Activated T-helper 9 cell treated with anti-CD3 and anti-CD28 coated beads, Interleukin-2, amount 50 U/mL, for 16 hours (primary cell): ENCODE measurements at regions not wholly inside any gene's neighbourhood (a gene's known extent, or its start where the extent isn't known, plus 50 kb on each side); places are given as distances from the start of the nearest gene placed in this dataset.

Experiments used
- DNase-seq: peaks from one replicate; pipeline ENCODE4 v3.0.0-alpha.2; 2020; ENCODE audit warnings: low read depth

DNA sequence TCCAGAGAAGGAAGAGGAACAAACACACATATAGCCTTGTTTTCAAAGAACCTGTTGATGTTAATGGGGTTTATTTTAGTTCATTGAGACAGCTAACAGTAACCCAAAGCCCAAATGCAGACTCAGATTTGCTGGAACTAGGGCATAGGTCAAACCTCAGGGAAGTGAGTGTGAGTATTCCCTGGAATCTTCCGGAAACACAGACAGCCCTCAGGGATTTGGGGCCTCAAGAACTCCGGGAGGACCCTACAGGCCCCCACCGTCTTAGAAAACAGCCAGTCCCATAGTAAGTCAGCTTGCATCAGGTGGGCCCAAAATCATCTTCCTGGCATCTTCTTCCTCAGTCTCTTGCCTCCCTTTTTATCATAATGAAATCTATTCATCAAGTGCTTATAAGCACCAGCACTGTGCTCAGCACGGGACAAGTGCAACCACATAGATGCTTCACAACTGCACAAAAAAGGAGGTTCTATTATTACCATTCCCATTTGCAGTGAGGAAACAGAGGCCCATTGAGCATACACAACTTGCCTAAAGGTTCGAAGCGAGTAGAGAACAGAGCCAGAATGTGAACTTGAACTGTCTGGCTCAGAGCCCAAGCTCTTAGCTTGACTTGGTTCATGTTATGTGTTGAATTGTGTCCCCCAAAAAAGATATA is 50.2 kb upstream of the BCL11A start:
- no peak for DNase-seq

DNA sequence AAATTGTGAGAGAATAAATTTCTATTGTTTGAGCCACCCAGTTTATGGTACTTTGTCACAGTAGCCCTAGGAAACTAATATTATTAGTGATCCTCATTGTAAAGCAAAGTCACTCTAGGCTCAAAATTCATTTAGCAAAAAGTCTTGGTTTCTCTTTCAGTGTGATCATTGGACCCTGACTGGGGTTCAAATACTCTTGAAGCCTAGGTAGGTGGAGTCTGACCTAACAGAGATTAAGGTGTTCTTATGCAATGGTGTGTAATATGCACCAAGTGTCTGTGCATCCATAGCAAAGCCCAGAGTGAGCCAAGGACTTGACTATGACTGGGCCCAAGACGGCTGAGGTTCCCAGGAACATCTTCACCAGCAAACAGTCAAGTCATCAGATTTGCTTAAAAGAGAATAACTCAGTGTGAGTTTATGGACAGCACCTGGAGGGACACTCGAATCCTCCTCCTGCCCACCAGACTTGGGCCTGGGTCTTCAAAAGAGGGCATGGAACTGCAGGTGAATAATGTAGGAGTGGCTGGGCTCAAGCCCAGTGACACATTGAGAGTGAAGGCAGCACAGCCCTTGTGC is 51.1 kb upstream of the BCL11A start:
- no peak for DNase-seq

DNA sequence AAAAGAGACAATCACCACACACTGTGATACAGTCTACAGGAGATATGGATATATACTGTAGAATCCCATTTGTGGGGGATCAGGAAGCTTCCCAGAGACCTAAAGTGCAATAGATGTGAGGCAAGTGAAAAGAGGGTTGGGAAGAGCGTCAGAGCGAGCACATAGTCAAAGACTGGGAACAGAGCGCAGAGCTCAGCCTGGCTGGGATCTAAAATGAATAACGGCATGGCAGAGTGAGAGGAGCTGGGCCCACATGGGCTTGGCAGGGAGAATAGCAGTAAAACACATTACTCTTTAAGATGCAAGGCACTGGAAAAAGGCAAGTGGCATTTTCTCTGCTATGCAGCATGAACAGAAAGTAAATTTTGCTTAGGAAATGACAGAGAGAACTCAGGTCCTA is 52.4 kb upstream of the BCL11A start:
- no peak for DNase-seq

DNA sequence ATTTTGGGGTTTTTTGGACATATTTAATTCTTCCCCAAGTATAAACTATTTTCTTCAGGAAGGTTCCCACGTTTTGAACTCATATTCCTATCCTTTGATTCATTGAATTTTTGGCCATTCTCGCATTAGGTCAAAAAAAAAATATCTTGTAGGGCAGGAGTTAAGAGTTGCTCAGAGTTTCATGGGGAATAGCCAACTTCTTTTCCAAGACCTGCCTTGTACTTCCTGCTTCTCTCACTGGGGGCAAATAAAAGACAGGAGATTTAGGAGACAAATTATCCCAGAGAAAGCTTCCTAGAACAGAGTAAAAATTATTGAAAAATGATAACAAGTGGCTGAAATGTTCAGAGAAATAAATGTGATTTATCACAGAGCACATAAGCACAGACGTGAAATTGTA is 55.2 kb upstream of the BCL11A start:
- no peak for DNase-seq

DNA sequence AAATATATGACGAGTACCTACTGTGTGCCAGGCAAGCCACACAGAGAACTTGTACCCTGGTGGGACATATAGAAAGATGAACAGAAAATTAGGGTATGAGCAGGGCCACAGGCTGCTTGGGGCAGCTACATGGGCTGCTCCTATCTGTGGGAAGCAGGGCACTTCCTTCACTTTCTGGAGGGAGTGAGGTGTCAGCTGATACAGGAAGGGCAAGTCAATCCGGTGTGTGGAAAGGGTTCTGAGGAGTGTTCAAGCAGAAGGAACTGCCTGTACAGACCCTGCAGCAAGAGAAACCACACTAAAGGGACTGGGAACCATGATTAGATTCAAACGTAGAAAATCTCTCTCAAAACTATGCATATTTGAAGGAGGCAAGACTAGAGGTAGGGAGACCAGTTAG is 58.6 kb upstream of the BCL11A start:
- DNase-seq: no peak

DNA sequence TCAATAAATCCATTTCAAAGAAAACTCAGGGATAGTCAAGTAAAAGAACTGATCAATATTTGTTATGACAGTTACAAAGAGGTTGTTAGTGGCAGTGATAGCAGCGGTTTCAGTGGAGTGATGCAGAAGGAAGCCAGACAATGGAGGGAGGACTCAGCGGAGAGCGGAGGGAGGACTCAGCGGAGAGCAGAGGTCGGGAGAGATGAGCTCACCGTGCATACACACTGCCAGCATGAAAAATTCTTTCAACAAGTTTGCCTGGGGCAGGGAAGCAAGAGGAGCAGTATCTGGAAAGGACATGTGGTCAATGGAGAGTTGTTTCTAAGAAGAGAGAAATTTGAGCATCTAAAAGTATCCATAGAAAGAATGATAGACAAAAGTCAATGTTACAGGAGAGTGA is 60.9 kb upstream of the BCL11A start:
- no peak for DNase-seq

DNA sequence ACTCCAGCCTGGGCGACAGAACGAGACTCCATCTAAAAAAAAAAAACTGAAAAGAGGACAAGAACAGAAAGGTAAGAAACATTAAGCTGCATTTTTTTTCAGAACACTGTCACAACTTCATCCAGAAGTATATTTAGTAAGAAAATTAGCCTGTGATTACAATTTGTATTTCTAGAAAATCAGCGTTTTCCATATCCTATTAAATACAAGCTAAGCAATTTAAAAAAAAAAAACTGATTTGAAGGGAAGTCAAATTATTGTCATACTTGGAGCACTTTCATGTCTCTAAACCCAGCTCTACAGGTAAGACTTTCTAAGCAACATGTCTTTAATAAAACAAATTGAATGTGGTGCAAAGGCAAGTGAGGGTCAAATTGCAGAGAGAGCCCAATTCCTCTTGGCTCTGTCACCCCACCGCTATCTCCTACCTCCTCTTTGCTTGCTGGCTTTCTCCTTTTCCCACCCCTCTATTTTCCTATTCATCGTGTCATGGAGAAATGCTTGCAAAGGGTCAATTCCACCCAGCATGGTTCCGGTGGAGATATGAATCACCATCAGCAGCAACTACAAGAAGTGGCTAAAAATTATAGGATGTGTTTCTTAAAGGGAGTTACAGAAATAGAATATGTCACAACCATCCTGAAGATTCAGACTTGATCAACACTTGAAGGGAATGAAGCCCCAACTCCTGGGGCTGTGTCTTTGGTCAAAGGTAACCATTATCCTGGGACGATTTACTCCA is 68.4 kb upstream of the BCL11A start:
- DNase-seq: no peak

DNA sequence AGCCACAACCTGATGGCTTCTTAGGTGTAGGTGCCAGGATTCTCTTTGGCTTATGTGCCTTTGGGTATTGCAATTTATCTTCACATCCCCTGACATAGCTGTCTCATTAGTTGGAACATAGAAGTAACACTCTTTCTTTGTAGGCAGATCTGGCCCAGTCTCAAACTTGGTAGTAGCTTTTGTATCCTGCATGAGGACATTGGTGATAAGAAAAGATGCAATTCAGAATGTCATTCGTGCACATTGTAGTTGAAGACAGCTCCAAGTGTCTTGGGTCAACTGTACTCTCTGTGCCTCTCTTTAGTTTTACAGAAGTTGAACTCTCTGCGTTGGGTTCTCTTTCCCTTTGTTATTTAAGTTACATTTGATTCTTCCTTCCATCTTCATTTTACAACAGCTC is 69.6 kb upstream of the BCL11A start:
- DNase-seq: no peak

DNA sequence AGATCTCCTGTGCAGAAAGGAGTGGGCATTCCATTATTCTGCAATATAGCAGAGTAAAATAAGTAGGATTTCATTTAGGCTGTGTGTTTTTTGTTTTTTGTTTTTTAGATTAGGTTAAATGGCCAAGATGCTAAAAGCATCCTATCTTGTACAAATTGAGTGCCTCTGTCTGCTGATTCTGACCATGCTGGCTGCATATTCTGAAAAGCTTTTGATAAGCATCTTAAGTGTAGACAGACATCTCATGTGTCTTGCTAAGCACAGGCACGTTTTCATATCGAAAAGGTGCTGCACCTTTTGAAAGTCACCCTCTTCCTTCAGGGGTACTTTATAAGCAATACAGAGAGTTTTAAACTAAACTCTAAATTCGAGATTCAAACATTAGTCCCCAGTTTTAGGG is 74.0 kb upstream of the BCL11A start:
- DNase-seq: no peak

DNA sequence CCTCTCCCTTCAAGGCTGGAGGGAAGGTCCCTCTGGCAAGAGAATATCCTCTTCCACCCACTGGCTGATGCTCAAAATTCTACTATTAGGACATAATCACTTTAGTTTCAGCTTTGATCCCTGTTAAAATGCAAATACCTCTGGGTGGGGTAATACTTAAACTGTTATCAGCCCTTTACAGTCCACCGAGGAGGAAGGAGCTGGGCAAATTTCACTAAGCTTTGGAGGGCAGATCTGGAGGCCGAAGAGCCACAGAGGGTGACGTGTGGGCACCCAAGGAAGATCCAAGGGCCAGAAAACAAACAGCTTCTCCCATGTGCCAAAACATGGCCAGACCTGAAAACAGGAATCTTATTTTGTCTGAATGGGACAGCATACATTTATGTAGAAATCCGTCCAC is 74.6 kb upstream of the BCL11A start:
- DNase-seq: no peak

DNA sequence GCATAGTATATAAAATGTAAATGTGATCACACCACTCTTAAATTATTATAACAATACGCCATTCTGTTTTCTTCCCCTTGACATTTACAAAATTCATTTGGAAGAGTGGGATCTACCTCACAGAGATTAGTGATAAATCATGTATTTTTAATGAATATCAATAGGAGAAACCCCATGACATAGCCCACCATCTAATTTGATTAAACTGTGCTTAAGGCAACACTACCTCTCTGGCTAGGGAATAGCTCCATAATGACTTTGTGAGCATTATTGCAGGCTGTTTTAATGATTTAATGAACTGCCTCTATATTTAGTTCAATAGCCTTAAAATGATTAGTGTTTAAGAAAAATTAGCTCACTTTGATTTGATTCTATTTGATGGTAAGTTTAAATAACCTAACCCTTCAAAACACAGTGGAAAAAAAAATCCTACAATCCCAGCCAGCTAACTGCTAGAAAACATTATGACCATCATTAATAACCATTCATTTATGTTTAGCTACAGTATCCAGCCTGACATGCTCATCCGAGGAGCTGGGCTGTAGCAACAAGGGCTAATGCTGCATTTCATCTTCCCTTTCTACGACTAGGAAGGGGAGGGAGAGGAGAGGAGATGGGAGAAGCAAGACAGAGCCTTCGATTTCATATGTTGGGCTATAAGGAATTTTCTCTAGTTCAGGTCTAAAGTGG is 75.3 kb upstream of the BCL11A start:
- DNase-seq: no peak

DNA sequence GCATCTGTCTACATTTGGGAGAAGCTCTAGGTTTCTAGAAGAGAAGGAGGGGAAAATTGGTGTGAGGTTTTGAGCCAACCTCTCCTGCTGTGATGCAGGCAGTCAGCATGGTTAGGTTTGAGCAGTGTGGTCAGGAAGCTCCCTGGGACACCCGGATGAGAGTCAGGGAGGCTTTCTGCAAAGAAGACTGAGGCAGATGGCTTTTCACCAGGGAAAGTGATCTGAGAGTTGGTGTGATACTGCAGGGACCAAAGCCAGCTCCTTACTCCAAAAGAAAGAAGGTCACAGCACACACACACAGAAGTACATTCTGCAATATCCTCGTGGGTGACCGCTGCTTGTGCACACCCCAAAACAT is 75.8 kb upstream of the BCL11A start:
- no peak for DNase-seq

DNA sequence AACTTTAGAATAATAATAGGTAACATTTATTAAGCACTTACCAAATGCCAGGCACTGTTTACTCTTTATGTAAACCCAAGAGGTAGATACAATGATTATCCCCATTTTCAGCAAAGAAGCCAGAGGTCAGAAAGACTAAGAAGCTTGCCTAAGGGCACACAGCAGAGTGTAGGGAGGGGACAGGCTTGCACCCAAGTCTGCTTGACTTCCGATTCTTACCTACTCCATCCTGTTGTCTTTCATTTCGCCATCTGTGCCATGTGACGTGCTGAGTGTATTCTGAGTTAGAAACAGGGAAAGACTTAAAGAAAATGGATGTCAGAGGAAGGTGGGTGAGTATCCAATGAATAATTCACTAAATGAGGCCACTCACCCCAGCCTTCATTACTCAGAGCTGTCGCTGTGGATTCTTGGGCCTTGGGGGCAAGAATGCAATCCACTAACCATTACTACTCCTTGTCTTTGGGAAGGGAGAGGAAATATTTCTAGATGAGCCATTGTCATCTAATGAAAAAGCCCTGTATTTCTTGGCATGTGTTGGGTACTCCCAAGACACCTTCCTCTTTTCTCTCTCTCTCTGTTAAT is 76.4 kb upstream of the BCL11A start:
- DNase-seq: no peak

DNA sequence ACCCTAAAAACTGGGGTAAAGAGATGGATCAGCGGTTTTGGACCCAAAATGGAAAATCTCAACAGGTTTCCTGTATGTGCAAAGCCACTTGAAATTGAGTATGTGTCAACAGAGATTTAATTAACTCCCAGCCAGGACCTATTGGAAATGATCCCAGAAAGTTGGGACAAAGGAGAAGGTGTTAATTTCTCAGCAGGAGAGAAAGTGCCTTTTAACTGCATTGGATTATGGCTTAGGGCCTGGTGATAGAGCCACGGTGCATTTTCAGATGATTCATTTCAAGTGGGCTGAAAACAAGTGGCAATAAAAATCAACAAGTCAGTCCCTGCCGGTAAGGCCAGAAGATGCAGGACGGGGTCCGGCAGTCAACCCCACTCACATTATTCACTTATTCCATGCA is 80.2 kb upstream of the BCL11A start:
- DNase-seq: no peak

DNA sequence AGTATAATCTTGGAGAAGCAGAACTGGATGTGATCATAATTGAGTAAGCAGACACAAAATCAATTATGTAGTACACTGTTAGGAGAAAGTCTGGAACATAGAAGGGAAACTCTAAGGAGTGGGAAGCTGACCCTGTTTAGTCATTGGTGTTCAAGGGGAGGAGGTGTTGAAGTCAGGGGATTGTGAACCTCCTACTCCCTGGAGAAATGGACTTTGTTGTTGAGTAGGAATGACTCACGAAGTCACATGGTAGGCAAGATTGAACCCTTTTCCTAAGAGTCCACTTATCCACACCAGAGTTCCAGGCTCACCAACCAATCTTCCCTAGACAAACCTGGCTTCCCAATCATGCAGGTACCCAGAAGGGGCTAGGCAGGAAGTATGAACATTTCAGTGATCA is 81.0 kb upstream of the BCL11A start:
- no peak for DNase-seq

DNA sequence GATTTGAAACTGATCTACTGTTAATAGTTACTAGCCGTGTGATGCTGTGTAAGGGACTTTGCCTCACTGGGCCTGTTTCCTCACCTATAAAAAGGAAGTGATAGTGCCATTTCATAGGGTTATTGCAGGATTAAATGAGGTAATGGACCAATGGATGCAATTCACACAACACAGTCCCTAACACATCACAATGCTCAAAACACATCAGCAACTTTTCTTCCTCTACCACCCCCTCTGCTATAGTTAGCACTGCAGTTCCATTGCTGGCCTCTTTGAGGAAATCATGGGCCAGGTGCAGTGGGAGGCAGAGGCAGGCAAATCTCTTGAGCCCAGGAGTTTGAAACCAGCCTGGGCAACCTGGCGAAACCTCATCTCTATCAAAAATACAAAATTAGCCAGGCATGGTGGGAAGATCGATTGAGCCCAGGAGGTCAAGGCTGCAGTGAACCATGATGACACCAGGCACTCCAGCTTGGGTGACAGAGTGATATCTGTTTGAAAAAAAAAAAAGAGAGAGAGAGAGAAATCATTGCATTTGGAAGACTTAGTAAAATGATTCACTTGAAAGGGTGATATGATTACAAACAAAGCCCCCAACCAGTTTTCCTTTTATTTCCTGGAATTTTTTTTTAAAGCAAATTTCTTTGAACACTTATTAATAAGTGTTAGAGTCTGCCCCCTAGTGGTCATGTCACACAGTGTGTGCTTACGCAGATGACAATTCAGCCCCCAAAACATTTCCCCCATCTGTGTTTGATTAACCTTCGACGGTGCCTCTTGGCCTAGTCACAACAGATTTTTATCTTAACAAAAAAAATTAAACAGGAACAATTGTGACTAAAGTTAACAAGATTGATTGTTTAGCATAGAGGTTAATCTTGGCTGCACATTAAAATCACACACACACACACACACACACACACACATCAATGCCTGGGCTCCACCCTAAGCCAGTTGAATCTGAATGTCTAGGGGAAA is 88.6 kb upstream of the BCL11A start:
- DNase-seq: no peak

DNA sequence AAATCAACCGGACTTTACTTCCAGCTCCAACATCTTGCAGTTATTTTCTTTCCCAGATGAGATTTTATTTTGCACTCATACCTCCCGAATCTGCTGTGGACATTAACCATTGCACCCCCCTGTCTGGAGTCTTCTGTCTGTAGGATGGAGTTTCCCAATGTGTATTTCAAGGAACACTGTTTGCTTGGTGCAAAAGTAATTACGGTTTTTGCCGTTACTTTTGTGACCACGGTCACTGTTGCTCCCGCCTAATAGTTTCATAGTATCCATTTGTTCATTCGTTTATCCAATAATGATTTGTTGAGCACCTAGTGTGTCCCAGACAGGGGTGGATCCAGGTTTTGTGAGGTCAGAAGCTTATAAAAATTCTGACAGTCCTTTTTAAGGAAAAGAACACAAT is 90.3 kb upstream of the BCL11A start:
- no peak for DNase-seq

DNA sequence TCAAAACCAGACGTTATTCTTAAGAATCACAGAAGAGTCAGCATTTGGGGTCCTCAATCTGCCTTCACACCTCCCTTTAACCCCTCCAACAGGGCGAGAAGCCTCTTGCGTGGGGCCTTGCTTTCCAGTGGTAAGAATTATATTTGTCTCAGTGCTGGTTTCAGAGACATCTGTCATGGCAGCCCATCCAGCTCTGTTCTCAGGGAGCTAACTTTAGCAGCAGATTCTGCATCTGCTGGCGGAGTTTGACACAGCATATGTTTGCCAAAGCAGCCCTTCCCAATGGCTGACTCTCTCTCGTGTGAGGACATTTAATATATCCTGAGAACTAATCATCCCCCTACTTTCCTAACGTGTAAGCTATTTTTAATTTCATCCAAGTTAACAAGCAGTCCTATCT is 91.5 kb upstream of the BCL11A start:
- no peak for DNase-seq

DNA sequence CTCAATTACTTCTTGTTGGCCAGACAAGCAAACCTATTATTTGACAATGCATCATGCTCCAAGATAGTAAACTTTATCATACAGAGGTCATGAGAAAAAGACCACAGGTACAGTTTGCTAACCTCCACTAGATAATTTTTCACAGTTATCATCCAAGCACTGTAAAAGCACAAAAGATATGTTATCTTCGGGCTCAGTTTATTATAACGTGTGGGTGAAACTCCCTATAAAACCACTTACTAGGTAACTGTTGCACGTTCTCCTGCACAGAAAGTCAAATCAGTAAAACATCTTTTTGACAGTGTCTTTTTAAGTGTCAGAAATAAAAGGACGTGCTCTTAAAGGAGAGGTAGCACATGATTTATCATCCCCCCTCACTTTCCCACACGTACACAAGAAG is 94.7 kb upstream of the BCL11A start:
- no peak for DNase-seq

DNA sequence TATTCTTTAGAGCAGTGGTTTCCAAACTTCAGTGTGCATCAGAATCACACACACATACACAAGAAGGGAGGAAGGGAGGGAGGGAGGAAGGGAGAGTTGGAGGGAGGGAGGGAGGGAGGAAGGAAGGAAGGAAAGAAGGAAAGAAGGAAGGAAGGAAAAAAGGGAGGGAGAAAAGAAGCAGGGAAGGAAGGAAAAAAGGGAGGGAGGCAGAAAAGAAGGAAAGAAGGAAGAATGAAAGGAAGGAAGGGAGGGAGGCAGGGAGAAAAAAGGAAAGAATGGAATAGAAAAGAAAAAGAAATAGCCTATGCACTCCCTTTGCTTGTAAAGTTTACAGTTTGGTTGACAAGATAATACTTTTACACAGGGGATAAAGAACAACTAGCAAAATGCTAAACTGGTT is 96.3 kb upstream of the BCL11A start:
- no peak for DNase-seq

DNA sequence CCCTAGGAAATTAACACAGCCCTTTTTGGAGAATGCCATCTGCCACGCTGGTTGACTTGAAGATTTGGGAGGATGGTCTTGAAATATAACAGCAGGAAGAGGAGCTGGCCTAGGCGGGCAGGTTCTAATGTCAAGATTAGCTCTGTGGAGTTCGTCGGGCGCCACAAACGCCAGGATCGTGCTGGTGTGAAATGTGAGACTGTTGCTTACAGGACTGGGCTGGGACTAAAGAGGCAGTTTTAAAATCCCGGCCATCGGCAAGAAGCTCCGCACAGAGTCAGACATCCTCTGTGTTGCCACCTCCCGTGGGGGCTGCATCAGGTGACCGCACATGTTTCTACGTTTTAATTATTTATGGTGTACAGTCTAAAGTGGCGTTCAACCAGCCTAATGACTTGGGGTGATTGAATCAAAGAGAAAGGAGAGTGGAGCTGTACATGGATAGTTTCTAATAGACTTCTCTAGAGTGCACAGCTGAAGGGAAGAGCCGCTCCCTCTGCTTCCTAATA is 99.4 kb upstream of the BCL11A start:
- DNase-seq: no peak
